Astrocyte (in vitro differentiated cells and primary cell): ENCODE measurements at regions not wholly inside any gene's neighbourhood (a gene's known extent, or its start where the extent isn't known, plus 50 kb on each side); places are given as distances from the start of the nearest gene placed in this dataset.

Experiments
- DNase-seq: peaks from one replicate; pipeline ENCODE4 v3.0.0-alpha.2; 2010; ENCODE audit warnings: low read depth
- FAIRE-seq: peaks from 2 replicates; lab custom pipeline; 2011; peaks lifted over from hg19 to GRCh38; lab: Jason Lieb, UNC
- H2AFZ ChIP-seq: 2 replicates; pipeline ENCODE4 v1.6.0; 2012; ENCODE audit warnings: low read depth, low read length, inconsistent platforms
- H3K27ac ChIP-seq: 2 replicates; pipeline ENCODE4 v1.5.1; 2011; ENCODE audit warnings: low read depth, low read length, inconsistent platforms
- H3K27me3 ChIP-seq: 2 replicates; pipeline ENCODE4 v1.6.0; 2011; ENCODE audit warnings: low read length, inconsistent platforms; ENCODE audit not compliant: insufficient read depth
- H3K36me3 ChIP-seq: 2 replicates; pipeline ENCODE4 v1.5.1; 2011; ENCODE audit warnings: low read length, inconsistent platforms; ENCODE audit not compliant: insufficient read depth
- H3K4me1 ChIP-seq: 2 replicates; pipeline ENCODE4 v1.5.1; 2011; ENCODE audit warnings: low read length, inconsistent platforms; ENCODE audit not compliant: insufficient read depth
- H3K4me2 ChIP-seq: 2 replicates; pipeline ENCODE4 v1.6.0; 2012; ENCODE audit warnings: low read length, inconsistent platforms
- H3K4me3 ChIP-seq: 2 replicates; pipeline ENCODE4 v1.5.1; 2011; ENCODE audit warnings: low read depth, mild to moderate bottlenecking, low read length, inconsistent platforms; ENCODE audit not compliant: insufficient read depth
- H3K79me2 ChIP-seq: 2 replicates; pipeline ENCODE4 v1.6.0; 2012; ENCODE audit warnings: mild to moderate bottlenecking, low read length, inconsistent platforms; ENCODE audit not compliant: insufficient read depth
- H3K9ac ChIP-seq: 2 replicates; pipeline ENCODE4 v1.6.0; 2012; ENCODE audit warnings: mild to moderate bottlenecking, low read length, inconsistent platforms
- H3K9me3 ChIP-seq: 2 replicates; pipeline ENCODE4 v1.5.1; 2012; ENCODE audit warnings: low read depth, mild to moderate bottlenecking, low read length, inconsistent platforms; ENCODE audit not compliant: insufficient read depth
- H4K20me1 ChIP-seq: 2 replicates; pipeline ENCODE4 v1.6.0; 2012; ENCODE audit warnings: low read length, inconsistent platforms; ENCODE audit not compliant: insufficient read depth
- H3K27ac Mint-ChIP-seq: one replicate; pipeline ENCODE4 v1.8.0; 2021; ENCODE audit warnings: mild to moderate bottlenecking, mixed read lengths; ENCODE audit not compliant: unreplicated experiment
- H3K27me3 Mint-ChIP-seq: one replicate; pipeline ENCODE4 v1.8.0; 2021; ENCODE audit warnings: low read depth, mixed read lengths; ENCODE audit not compliant: unreplicated experiment
- H3K36me3 Mint-ChIP-seq: one replicate; pipeline ENCODE4 v1.8.0; 2021; ENCODE audit warnings: low read depth, mixed read lengths; ENCODE audit not compliant: unreplicated experiment
- H3K4me1 Mint-ChIP-seq: one replicate; pipeline ENCODE4 v1.8.0; 2021; ENCODE audit warnings: low read depth, mixed read lengths; ENCODE audit not compliant: unreplicated experiment
- H3K4me3 Mint-ChIP-seq: one replicate; pipeline ENCODE4 v1.8.0; 2021; ENCODE audit warnings: mild to moderate bottlenecking, moderate library complexity, mixed read lengths; ENCODE audit not compliant: unreplicated experiment
- H3K9me3 Mint-ChIP-seq: one replicate; pipeline ENCODE4 v1.8.0; 2021; ENCODE audit warnings: mild to moderate bottlenecking, mixed read lengths; ENCODE audit not compliant: unreplicated experiment
- EZH2 ChIP-seq: IDR thresholded peaks from 2 replicates; pipeline ENCODE4 v1.6.1; 2012; ENCODE audit warnings: mild to moderate bottlenecking, low read length, inconsistent platforms; ENCODE audit not compliant: insufficient read depth
- TF ChIP-seq, protein P1 (sequence below): IDR thresholded peaks from 2 replicates; pipeline ENCODE4 v1.5.1; 2011; ENCODE audit warnings: low read depth, mild to moderate bottlenecking, inconsistent platforms, low read length, moderate library complexity; ENCODE audit not compliant: insufficient read depth

DNA sequence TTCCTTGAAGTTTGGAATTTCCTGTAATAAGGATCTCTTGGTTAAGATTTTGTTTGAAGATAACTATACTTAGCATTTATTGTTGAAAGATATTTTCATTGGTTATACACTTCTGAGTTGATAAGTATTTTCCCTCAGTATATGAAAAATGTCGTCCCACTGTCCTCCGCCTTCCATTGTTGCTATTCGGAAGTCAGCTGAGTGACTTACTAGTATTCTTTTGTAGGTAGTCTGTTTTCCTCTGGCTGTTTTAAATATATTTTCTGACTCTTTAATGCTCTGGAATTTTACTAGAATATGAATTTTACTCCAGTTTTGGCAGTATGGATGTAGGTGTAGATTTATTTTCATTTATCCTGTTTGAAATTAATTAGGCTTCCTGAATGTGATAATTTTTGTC, 498.7 kb upstream of the NFIA start:
- Histone ChIP-seq H3K9me3 (peaks cover 4% of the 10 kb centered on the region), H2AFZ (no peak overlapping the region), H3K27ac (no peak overlapping the region), H3K9ac (no peak overlapping the region), H3K27me3 (no peaks in the 10 kb centered on the region), H3K4me2 (no peak overlapping the region), H3K4me3 (no peak overlapping the region), H3K4me1 (no peaks in the 10 kb centered on the region), H4K20me1 (no peaks in the 10 kb centered on the region), H3K36me3 (no peaks in the 10 kb centered on the region), H3K79me2 (no peaks in the 10 kb centered on the region)
- H3K36me3 Mint-ChIP-seq: peaks cover 1% of the 10 kb centered on the region
- no peak overlapping the region for H3K27ac Mint-ChIP-seq
- no peak for TF ChIP-seq EZH2
- TF ChIP-seq, protein P1, sequence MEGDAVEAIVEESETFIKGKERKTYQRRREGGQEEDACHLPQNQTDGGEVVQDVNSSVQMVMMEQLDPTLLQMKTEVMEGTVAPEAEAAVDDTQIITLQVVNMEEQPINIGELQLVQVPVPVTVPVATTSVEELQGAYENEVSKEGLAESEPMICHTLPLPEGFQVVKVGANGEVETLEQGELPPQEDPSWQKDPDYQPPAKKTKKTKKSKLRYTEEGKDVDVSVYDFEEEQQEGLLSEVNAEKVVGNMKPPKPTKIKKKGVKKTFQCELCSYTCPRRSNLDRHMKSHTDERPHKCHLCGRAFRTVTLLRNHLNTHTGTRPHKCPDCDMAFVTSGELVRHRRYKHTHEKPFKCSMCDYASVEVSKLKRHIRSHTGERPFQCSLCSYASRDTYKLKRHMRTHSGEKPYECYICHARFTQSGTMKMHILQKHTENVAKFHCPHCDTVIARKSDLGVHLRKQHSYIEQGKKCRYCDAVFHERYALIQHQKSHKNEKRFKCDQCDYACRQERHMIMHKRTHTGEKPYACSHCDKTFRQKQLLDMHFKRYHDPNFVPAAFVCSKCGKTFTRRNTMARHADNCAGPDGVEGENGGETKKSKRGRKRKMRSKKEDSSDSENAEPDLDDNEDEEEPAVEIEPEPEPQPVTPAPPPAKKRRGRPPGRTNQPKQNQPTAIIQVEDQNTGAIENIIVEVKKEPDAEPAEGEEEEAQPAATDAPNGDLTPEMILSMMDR: no peak
- no peak for FAIRE-seq
- H3K4me1 Mint-ChIP-seq: peaks cover under 1% of the 10 kb centered on the region
- peaks cover 9% of the 10 kb centered on the region for H3K9me3 Mint-ChIP-seq
- DNase-seq: no peak
- H3K27me3 Mint-ChIP-seq: no peaks in the 10 kb centered on the region
- no peak overlapping the region for H3K4me3 Mint-ChIP-seq

DNA sequence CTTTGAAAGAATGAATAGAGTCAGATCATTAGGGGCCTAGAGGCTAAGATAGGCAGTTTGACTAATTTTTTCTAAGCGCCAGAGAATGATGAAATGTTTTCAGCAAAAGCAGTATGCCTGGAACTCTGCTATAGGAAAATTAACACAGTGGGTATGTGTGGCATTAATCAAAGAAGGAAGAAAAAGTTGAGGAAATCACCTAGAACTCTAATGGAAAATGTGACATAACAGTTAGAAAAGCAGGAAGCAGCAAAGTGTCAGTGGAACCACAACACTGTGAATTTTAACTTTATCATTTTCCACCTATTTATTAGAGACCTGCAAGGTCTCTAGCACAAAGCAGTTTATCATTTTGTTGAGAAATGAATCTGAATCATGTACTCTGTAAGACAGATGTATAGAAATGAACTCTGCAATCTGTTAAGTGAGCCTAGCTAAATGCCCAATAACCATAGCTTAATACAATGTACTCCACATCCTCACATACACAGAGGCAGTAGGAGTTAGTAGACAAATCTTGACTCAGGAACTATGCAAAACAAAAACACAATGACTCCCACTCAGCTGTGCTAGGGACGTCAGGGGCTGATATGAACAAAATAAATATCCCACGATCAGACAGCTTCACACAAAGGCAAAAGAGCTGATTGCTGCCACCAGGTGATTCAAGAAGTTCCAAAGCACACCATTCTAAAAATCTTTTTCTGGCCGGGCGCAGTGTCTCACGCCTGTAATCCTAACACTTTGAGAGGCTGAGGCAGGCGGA, 500.7 kb upstream of the NFIA start:
- Mint-ChIP-seq H3K27ac (no peak overlapping the region), H3K9me3 (peaks cover 9% of the 10 kb centered on the region), H3K27me3 (peaks cover 4% of the 10 kb centered on the region)

More for the DNA sequence above, 500.7 kb upstream of the NFIA start:
- Histone ChIP-seq H3K9me3 (peaks cover 4% of the 10 kb centered on the region), H3K27ac (no peak overlapping the region), H3K79me2 (no peaks in the 10 kb centered on the region), H3K4me3 (no peak overlapping the region), H3K36me3 (no peaks in the 10 kb centered on the region), H3K27me3 (no peaks in the 10 kb centered on the region), H2AFZ (no peak overlapping the region), H3K4me2 (no peak overlapping the region), H4K20me1 (no peaks in the 10 kb centered on the region), H3K4me1 (no peaks in the 10 kb centered on the region), H3K9ac (no peak overlapping the region)
- Mint-ChIP-seq H3K4me1 (no peaks in the 10 kb centered on the region), H3K36me3 (peaks cover 1% of the 10 kb centered on the region), H3K4me3 (no peak overlapping the region)
- TF ChIP-seq, protein P1: no peak
- TF ChIP-seq EZH2: no peak
- FAIRE-seq (no peak), DNase-seq (no peak)
